Activated CD8-positive, alpha-beta T cell treated with anti-CD3 and anti-CD28 coated beads for 36 hours (primary cell): ENCODE measurements at regions not wholly inside any gene's neighbourhood (a gene's known extent, or its start where the extent isn't known, plus 50 kb on each side); places are given as distances from the start of the nearest gene placed in this dataset.

Experiments
- ATAC-seq: fragments of 200-7000 bp; cut with Tn5 transposase; one replicate; pipeline ENCODE4 v1.10.0; 2021; ENCODE audit warnings: mild to moderate bottlenecking, moderate library complexity
- CTCF ChIA-PET: fragments of 350-600 bp; sonication (Branson Sonifier 250); formaldehyde crosslinking; loops from one replicate; lab custom pipeline; 2021; ENCODE audit warnings: antibody characterized with exemption; lab: Charles Lee
- POLR2A ChIA-PET: fragments of 350-600 bp; sonication (Branson Sonifier 250); formaldehyde crosslinking; loops from one replicate; lab custom pipeline; 2021; ENCODE audit warnings: antibody characterized with exemption; lab: Charles Lee
- DNase-seq: peaks from one replicate; pipeline ENCODE4 v3.0.0-alpha.2; 2020
- H3K27ac Mint-ChIP-seq: one replicate; pipeline ENCODE4 v1.8.0; 2021; ENCODE audit warnings: mild to moderate bottlenecking, mixed read lengths
- H3K27me3 Mint-ChIP-seq: one replicate; pipeline ENCODE4 v1.8.0; 2021; ENCODE audit warnings: mixed read lengths
- H3K36me3 Mint-ChIP-seq: one replicate; pipeline ENCODE4 v1.8.0; 2021; ENCODE audit warnings: low read depth, mixed read lengths
- H3K4me1 Mint-ChIP-seq: one replicate; pipeline ENCODE4 v1.8.0; 2021; ENCODE audit warnings: low read depth, mixed read lengths
- H3K4me3 Mint-ChIP-seq: one replicate; pipeline ENCODE4 v1.8.0; 2021; ENCODE audit warnings: mild to moderate bottlenecking, moderate library complexity, mixed read lengths
- H3K9me3 Mint-ChIP-seq: one replicate; pipeline ENCODE4 v1.8.0; 2021; ENCODE audit warnings: mixed read lengths
- CTCF ChIP-seq: fragments of 200-600 bp; IDR thresholded peaks from one replicate; pipeline ENCODE4 v1.8.0; 2022; ENCODE audit warnings: antibody characterized with exemption, mild to moderate bottlenecking
- intact Hi-C: fragments of 100-400 bp; cut with micrococcal nuclease; formaldehyde crosslinking; loops from one replicate; pipeline ENCODE4 v1.10.0; 2022

GRCh38 chr21:32137266-32137665 lies 141.6 kb downstream of the MIS18A start:
- TF ChIP-seq CTCF = no peak
- Mint-ChIP-seq H3K4me1 (no peaks in the 10 kb centered on the region), H3K27me3 (peaks cover 4% of the 10 kb centered on the region), H3K4me3 (no peak overlapping the region), H3K9me3 (peaks cover 2% of the 10 kb centered on the region), H3K36me3 (no peaks in the 10 kb centered on the region), H3K27ac (no peak overlapping the region)
- ChIA-PET POLR2A (interaction anchor here (0.6 to 0.9 kb wide), 2 partner anchors 134 to 149 kb away, joined by 3 read pairs; no protein-coding TSS in a partner anchor), CTCF (no interaction called here)
- DNase-seq = no peak
- intact Hi-C loops = no loop called here
- ATAC-seq = no peak

- Mint-ChIP-seq H3K36me3 (no peaks in the 10 kb centered on the region), H3K4me1 (no peaks in the 10 kb centered on the region), H3K27me3 (peaks cover 8% of the 10 kb centered on the region), H3K27ac (no peak overlapping the region), H3K9me3 (peaks cover 2% of the 10 kb centered on the region), H3K4me3 (no peak overlapping the region)
- no peak for ATAC-seq
- no peak for TF ChIP-seq CTCF
- no peak for DNase-seq
- ChIA-PET POLR2A (no interaction called here), CTCF (no interaction called here)
- intact Hi-C loops = no loop called here
These were observed 142.3 kb downstream of the MIS18A start for GRCh38 chr21:32136546-32136945.

GRCh38 chr21:32135401-32136363 lies 143.2 kb downstream of the MIS18A start:
- no peaks in the 10 kb centered on the region for H3K4me1 Mint-ChIP-seq
- H3K27ac Mint-ChIP-seq = no peak overlapping the region
- intact Hi-C loops = no loop called here
- CTCF ChIA-PET = interaction anchor here (0.9 kb wide), 1 partner anchor 16 kb away, joined by 3 read pairs; no protein-coding TSS in a partner anchor
- ATAC-seq (no peak), DNase-seq (no peak)
- POLR2A ChIA-PET = no interaction called here
- H3K27me3 Mint-ChIP-seq = peaks cover 5% of the 10 kb centered on the region
- H3K36me3 Mint-ChIP-seq = no peaks in the 10 kb centered on the region
- no peak for TF ChIP-seq CTCF
- H3K9me3 Mint-ChIP-seq = peaks cover 2% of the 10 kb centered on the region
- no peak overlapping the region for H3K4me3 Mint-ChIP-seq

- H3K9me3 Mint-ChIP-seq = peaks cover 2% of the 10 kb centered on the region
- intact Hi-C loops = no loop called here
- DNase-seq (no peak), ATAC-seq (no peak)
- ChIA-PET CTCF (interaction anchor here (0.9 kb wide), 1 partner anchor 15 kb away, joined by 3 read pairs; no protein-coding TSS in a partner anchor), POLR2A (no interaction called here)
- H3K4me1 Mint-ChIP-seq = no peaks in the 10 kb centered on the region
- H3K27ac Mint-ChIP-seq = no peak overlapping the region
- H3K27me3 Mint-ChIP-seq = peaks cover 7% of the 10 kb centered on the region
- H3K36me3 Mint-ChIP-seq = no peaks in the 10 kb centered on the region
- H3K4me3 Mint-ChIP-seq = no peak overlapping the region
- no peak for TF ChIP-seq CTCF
These were observed 144.3 kb downstream of the MIS18A start for GRCh38 chr21:32134441-32135130.
